Liver (tissue), 3 donors: ENCODE measurements at regions not wholly inside any gene's neighbourhood (a gene's known extent, or its start where the extent isn't known, plus 50 kb on each side); places are given as distances from the start of the nearest gene placed in this dataset.

Source experiments
- CTCF ChIP-seq: fragments of 150-350 bp; IDR thresholded peaks from 2 replicates; pipeline ENCODE4 v1.5.1; 2017; ENCODE audit warnings: improper control_type of control experiment, low read depth, low read length; ENCODE audit not compliant: missing input control
- RAD21 ChIP-seq, 2 donors: IDR thresholded peaks; 2 replicates each; pipeline ENCODE4 v1.6.1; 2016; ENCODE audit warnings: antibody characterized with exemption in 2 of 2, mild to moderate bottlenecking in 2 of 2
- REST ChIP-seq: IDR thresholded peaks from 2 replicates; pipeline ENCODE4 v1.6.1; 2016; ENCODE audit warnings: antibody characterized with exemption, mild to moderate bottlenecking
- donor health status: healthy.
- donor health status: healthy.

- TF ChIP-seq CTCF = no peak
- TF ChIP-seq RAD21 (IDR thresholded peaks at IDR 0.05) = no peak
- TF ChIP-seq REST = no peak
Observed at GRCh38 chr4:33989820-33990443, 2254.4 kb downstream of the ARAP2 start.
